Kidney (tissue), 13 donors: ENCODE measurements at regions not wholly inside any gene's neighbourhood (a gene's known extent, or its start where the extent isn't known, plus 50 kb on each side); places are given as distances from the start of the nearest gene placed in this dataset.

Source experiments
- DNase-seq, 5 donors: peaks; one replicate each; pipeline ENCODE4 v3.0.0-alpha.2; 2013 to 2020
- FAIRE-seq: peaks from 2 replicates; lab custom pipeline; 2012; peaks lifted over from hg19 to GRCh38; lab: Jason Lieb, UNC
- H3K27ac ChIP-seq, 2 donors: one replicate each; pipeline ENCODE4 v1.7.0; 2013; ENCODE audit warnings: low read depth in 2 of 2, low read length in 2 of 2, inconsistent platforms in 1 of 2
- H3K27me3 ChIP-seq: one replicate; pipeline ENCODE4 v1.7.1; 2013; ENCODE audit warnings: low read length, inconsistent platforms; ENCODE audit not compliant: control insufficient read depth, insufficient read depth
- H3K36me3 ChIP-seq, 3 donors: one replicate each; pipeline versions ENCODE4 v1.7.0 to v1.7.1; 2013; ENCODE audit warnings: low read length in 3 of 3, control low read depth in 1 of 3, inconsistent platforms in 1 of 3; ENCODE audit not compliant: insufficient read depth in 3 of 3, control insufficient read depth in 2 of 3
- H3K4me1 ChIP-seq, 3 donors: one replicate each; pipeline versions ENCODE4 v1.7.0 to v1.7.1; 2013; ENCODE audit warnings: low read length in 3 of 3, inconsistent platforms in 1 of 3, low read depth in 1 of 3; ENCODE audit not compliant: control insufficient read depth in 2 of 3, insufficient read depth in 2 of 3
- H3K4me3 ChIP-seq, 3 donors: one replicate each; pipeline versions ENCODE4 v1.7.0 to v1.8.1; 2013; ENCODE audit warnings: low read length in 3 of 3, control low read depth in 1 of 3, inconsistent platforms in 1 of 3
- H3K9ac ChIP-seq, 3 donors: one replicate each; pipeline versions ENCODE4 v1.7.0 to v1.7.1; 2013; ENCODE audit warnings: low read length in 3 of 3, control low read depth in 1 of 3, inconsistent platforms in 1 of 3
- H3K9me3 ChIP-seq, 3 donors: one replicate each; pipeline versions ENCODE4 v1.7.0 to v1.7.1; 2013; ENCODE audit warnings: low read length in 3 of 3, control low read depth in 1 of 3, inconsistent platforms in 1 of 3; ENCODE audit not compliant: control insufficient read depth in 2 of 3, insufficient read depth in 1 of 3
- intact Hi-C: fragments of 100-400 bp; cut with DNase I; formaldehyde crosslinking; loops from one replicate; pipeline ENCODE4 v1.11.1; 2022
- TF ChIP-seq, protein P1 (sequence below): IDR thresholded peaks from 3 replicates; pipeline ENCODE4 v1.5.1; 2012; ENCODE audit warnings: mild to moderate bottlenecking, moderate library complexity, borderline replicate concordance; ENCODE audit not compliant: insufficient read depth; ENCODE audit errors: extremely low read depth
- donor health status: control.
- donor health status: control.
- donor health status: control.
- donor health status: control.
- donor health status: control.
- donor health status: DM: yes; HTN: yes; CAD: no.
- donor health status: Normal renal cell carcinoma (clear cell type).

DNA sequence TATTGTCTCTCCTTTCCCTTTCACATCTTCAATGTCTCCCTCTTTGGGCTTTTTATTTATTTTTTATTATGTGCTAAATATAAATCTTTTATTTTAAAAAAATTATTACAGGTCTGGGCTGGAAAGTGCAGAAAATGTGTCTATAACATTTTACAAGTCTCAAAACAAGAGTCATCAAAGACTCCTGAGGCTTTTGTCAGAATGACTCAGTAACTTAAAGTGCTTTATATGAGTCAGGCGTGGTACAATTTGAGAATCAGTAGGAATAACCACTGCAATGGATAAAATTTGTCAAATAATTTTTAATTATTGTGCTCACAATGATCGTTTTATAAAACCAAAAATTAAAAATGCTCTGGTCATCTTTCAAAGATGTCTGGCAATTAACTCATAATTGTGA is 193.9 kb downstream of the MMUT start:
- intact Hi-C loops, result no loop called here
- H3K27ac ChIP-seq, result no peak overlapping the region
- DNase-seq (no peak), FAIRE-seq (no peak)
- H3K27me3 ChIP-seq, result no peaks in the 10 kb centered on the region
- H3K9me3 ChIP-seq, result no peaks in the 10 kb centered on the region
- no peaks in the 10 kb centered on the region for H3K4me1 ChIP-seq
- TF ChIP-seq, protein P1, sequence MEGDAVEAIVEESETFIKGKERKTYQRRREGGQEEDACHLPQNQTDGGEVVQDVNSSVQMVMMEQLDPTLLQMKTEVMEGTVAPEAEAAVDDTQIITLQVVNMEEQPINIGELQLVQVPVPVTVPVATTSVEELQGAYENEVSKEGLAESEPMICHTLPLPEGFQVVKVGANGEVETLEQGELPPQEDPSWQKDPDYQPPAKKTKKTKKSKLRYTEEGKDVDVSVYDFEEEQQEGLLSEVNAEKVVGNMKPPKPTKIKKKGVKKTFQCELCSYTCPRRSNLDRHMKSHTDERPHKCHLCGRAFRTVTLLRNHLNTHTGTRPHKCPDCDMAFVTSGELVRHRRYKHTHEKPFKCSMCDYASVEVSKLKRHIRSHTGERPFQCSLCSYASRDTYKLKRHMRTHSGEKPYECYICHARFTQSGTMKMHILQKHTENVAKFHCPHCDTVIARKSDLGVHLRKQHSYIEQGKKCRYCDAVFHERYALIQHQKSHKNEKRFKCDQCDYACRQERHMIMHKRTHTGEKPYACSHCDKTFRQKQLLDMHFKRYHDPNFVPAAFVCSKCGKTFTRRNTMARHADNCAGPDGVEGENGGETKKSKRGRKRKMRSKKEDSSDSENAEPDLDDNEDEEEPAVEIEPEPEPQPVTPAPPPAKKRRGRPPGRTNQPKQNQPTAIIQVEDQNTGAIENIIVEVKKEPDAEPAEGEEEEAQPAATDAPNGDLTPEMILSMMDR, result no peak
- H3K9ac ChIP-seq, result no peak overlapping the region
- H3K36me3 ChIP-seq, result no peaks in the 10 kb centered on the region
- H3K4me3 ChIP-seq, result no peak overlapping the region

DNA sequence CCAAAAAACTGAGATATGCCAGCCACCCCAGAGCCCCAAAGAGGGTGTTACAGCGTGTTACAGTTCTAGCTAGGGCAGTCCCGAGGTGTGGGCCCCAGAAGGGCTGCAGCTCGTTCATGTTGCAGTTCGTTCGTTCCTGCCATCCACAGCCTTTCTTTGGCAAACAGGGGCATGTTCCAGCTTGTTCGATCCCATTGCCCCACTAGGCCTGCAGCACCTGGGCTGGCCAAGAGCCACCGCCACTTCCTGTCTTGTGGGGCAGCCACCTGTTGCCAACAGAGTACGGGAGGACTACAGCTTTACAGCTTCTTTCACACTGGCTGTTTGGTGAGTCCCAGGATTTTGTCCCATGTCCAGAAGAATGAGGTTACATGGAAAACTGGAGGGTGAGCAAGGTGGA is 198.1 kb downstream of the MMUT start:
- DNase-seq, result no peak
- TF ChIP-seq, protein P1, result no peak
- Histone ChIP-seq H3K27me3 (no peaks in the 10 kb centered on the region), H3K36me3 (no peaks in the 10 kb centered on the region), H3K4me1 (no peaks in the 10 kb centered on the region), H3K9me3 (no peaks in the 10 kb centered on the region), H3K4me3 (no peak overlapping the region), H3K9ac (no peak overlapping the region), H3K27ac (no peak overlapping the region)
- no peak for FAIRE-seq
- intact Hi-C loops, result no loop called here

DNA sequence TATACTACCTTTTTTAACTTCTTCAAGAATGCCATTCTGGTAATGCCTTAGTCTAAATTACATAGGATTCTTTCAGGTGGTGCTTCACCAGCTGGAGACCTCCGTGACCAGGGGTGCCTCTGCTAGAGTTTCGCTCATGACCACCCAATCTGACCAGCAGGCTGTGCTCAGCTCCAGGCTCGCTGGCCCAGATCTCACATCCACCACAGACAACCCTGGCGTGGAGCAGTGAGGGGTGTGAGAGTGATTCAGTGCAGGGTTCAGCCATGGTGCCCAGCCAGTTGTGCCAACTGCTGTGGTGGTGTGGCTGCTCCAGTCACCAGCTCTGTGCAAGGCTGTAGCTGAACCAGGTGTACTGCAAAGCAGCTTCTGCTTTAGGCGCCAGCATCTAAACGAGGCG is 198.6 kb downstream of the MMUT start:
- H3K9ac ChIP-seq, result no peak overlapping the region
- H3K4me3 ChIP-seq, result no peak overlapping the region
- intact Hi-C loops, result no loop called here
- DNase-seq (no peak), FAIRE-seq (no peak)
- no peaks in the 10 kb centered on the region for H3K4me1 ChIP-seq
- no peaks in the 10 kb centered on the region for H3K27me3 ChIP-seq
- H3K27ac ChIP-seq, result no peak overlapping the region
- no peaks in the 10 kb centered on the region for H3K9me3 ChIP-seq
- H3K36me3 ChIP-seq, result no peaks in the 10 kb centered on the region
- TF ChIP-seq, protein P1, result no peak

DNA sequence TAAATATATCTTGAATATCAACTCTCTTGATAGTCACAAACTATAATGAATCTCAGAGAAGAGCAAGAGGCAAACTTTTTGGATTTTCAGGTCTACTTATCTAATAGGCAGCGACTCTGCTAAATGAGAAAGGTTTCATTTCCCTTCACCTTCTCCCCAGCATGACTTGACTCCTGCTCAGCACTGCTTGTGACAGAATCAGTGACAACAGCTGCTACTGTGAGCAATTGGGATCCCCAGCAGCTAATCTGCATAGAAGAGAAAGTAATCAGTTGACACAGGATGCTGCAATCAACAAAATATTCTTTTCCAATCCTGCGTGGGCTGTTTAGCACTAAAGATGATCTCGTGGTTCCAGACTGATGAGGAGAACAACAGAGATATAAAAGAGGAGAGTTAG is 205.5 kb downstream of the MMUT start:
- no peaks in the 10 kb centered on the region for H3K27me3 ChIP-seq
- H3K4me1 ChIP-seq, result no peaks in the 10 kb centered on the region
- H3K27ac ChIP-seq, result no peak overlapping the region
- H3K36me3 ChIP-seq, result no peaks in the 10 kb centered on the region
- intact Hi-C loops, result no loop called here
- H3K9ac ChIP-seq, result no peak overlapping the region
- H3K9me3 ChIP-seq, result no peaks in the 10 kb centered on the region
- no peak overlapping the region for H3K4me3 ChIP-seq
- FAIRE-seq (no peak), DNase-seq (no peak)
- TF ChIP-seq, protein P1, result no peak
